HG03095 (cell line): ENCODE measurements at regions not wholly inside any gene's neighbourhood (a gene's known extent, or its start where the extent isn't known, plus 50 kb on each side); places are given as distances from the start of the nearest gene placed in this dataset.

Experiments
- ATAC-seq: cut with Tn5 transposase; IDR thresholded peaks from one replicate; pipeline ENCODE4 v1.9.1; 2021; ENCODE audit warnings: moderate library complexity; ENCODE audit not compliant: unreplicated experiment

GRCh38 chr11:131295986-131296385 lies 74.4 kb upstream of the NTM start:
- no peak for ATAC-seq

DNA sequence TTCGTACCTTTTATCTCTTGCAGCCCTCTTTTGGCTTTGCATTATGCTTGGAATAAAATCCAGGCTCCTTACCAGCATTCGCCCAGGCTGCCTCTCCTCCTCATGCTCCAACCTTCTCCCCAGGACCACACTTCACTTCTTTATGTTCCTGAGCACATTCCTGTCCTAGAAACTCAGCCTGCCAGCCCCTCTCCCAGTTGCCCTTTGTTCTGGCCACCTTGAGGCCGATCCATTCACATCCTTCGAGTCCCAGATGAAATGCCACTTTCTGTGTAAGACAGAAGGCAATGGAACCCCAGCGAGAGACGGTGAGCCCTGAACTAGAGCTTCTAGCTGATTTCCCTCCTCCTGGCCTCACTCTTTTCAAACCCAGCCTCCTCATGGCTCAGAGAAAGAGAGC lies 73.0 kb upstream of the NTM start:
- no peak for ATAC-seq

- ATAC-seq, result no peak
Observed at GRCh38 chr11:131299598-131300438, 70.6 kb upstream of the NTM start.

DNA sequence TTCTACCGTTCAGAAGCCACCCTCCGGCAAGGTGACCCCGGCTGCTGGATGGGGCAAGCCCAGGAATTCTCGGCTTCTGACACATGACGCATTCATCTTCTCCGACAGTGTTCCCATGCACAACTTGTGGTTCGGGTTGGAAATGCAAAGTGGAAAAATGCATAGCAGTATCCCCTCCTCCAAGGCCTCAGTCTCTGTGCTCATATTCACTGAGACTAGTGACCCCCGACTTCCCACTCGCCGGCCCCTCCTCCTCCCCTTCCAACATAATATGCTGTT lies 70.0 kb upstream of the NTM start:
- no peak for ATAC-seq

GRCh38 chr11:131301306-131301705 lies 69.1 kb upstream of the NTM start:
- ATAC-seq, result no peak

DNA sequence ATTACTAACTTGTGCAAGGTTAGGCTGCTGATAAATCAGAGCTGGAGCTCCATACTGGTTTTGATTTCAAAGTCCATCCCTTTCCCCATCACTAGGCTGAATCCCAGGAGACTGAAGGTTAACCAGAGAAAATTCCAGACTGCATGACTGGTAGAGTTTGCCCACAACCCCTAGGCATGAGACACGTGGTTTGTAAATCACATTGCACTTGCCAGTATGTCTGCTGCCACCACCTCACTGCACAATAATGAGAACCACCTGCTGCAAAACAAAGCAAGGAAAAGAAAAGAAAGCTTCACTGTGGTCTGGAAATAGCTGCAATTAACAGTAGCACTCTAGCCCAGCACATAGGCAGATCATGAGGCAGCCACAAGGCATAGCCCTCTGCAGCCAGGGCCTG lies 67.6 kb upstream of the NTM start:
- ATAC-seq, result no peak

DNA sequence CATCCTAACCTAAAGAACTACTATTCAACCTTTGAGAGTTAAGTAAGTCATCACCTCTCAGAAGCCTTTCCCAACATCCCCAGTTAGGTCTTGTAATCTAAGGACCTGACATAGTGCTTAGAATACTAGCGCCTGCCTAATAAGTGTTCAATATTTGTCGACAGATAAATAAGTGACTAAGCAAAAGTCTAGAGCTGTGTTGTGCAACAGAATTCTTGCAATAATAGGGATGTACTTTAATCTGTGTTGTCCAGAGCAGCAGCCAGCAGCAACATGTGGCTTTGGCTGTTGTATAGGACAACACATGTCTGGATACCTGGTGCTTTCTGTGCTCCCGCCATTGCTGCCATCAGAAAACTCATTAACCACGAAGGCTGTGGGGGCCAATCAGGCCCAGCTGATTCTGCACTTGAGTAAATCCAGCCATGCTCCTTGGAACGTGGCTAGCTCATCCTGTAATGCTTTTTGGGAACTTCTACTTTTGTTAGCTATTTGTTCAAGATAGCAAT lies 66.8 kb upstream of the NTM start:
- ATAC-seq, result no peak

GRCh38 chr11:131305005-131305404 lies 65.4 kb upstream of the NTM start:
- ATAC-seq, result no peak

DNA sequence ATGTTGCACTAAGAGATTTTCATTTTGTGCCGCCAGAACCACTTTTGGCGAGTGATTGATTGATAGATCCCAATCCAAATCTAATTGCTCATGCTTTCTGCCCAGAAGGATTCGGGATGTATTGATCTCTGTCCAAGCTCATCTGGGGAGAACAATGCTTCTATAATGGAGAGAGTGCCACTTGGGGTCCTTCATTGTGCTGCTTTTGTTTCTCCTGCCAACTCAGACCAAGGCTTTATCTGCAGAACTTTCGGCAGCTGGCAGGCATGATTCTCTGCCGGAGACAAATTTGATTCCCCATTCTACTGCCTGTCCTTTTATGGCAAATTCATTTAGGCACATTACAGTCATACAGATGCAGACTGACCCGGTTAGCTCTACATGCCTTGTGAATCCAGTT lies 62.9 kb upstream of the NTM start:
- ATAC-seq, result no peak

GRCh38 chr11:131309776-131310175 lies 60.6 kb upstream of the NTM start:
- no peak for ATAC-seq

DNA sequence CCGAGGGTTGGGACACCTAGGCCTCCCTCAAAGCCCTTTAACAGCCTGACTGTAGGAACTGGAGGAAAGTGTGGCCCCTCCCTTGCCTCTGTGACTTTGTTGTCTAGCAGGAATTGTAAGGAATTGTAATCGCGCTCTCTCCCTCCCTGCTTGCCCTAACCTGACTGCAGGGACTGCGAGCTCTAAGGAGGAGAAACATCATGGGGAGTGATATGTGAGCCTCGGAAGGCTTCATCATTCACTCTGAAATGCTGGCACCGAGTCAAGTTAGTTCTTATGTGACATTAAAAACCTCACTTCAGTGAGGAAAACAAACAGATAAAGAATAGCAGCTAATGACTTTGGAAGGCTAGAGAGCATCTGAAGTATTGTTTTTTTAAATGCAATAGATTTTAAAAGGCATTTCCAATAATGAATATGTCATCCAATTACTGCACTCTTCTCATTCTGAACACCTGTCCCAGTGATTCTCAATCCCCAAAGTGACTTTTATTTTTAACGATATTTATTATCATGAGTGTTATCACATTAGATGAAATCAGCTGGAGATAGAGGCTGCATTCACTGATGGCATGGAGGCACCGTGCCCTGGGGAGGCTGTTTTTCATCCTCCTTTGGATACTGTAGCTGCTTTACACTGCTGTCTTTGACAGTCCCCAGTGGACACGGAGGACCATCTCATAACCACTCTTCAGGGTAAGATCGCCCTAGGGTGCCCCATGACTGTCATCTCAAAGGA lies 58.5 kb upstream of the NTM start:
- no peak for ATAC-seq
